NCI-H2196 (cell line): ENCODE measurements at regions not wholly inside any gene's neighbourhood (a gene's known extent, or its start where the extent isn't known, plus 50 kb on each side); places are given as distances from the start of the nearest gene placed in this dataset.
"Not testable (repeated sequence)": the region's sequence is repeated elsewhere in the genome, so short reads cannot be mapped to it uniquely, and the experiment has no call there.

Source experiments
- DNase-seq: peaks from one replicate; lab custom pipeline; 2025; ENCODE audit not compliant: unreplicated experiment; lab: John Stamatoyannopoulos, UW

DNA sequence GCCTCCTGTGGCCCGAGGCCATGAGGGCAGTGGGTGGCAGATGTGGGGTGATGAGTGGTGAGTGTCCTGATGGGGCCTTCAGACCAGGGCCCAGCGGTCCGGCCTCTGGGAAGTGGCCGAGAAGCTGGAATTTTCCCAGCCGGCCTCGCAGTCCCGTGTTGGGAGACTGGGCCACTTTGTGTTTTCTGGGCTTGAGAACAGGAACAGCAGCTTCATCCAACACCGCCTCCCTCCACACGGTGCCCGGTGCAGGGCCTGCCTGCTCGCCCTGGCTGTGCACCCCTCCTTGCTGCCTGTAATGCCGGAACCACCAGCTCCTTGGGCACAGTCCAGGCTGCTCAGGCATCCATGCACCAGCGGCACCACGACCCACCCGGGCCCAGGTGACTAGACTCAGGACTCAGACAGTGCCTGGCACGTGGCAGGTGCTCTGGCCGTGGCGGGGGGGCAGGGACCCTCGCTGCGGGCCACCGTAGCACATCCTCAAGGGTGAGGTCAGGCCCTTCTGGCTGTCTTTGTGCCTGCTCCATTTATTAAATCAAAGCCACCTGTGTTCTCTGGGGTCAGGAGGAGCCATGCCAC, 194.7 kb downstream of the BANP start:
- not testable (repeated sequence) for DNase-seq

DNA sequence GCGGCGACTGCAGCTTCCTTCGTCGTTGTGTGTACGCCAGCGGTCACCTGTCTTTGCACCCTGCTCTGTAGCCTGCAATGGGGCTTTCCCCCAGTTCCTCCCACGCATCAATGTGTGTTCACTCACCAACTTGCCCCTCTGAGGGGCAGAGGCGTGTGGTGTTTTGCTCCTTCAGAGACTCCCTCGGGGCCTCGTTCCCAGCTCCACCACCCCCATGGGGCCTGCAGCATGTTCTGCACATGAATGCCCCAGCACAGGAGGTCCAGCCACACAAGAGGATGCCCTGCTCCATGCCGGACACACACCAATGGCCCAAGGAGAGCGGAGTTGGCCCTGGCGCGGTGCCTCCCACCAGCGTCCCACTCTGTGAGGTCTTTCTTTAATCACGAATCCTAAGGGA, 196.8 kb downstream of the BANP start:
- DNase-seq, result not testable (repeated sequence)

DNA sequence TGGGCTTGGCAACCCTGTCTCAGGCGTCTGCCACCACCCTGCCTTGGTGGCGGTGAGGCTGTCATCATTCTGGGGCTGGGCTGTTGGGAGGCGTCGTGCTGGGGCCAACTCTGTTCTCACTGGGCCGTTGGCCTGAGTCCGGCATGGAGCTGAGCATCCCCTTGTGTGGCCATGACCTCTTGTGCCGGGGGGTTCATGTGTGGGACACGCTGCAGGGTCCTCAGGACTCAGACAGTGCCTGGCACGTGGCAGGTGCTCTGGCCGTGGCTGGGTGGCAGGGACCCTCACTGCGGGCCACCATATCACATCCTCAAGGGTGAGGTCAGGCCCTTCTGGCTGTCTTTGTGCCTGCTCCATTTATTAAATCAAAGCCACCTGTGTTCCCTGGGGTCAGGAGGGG, 197.4 kb downstream of the BANP start:
- not testable (repeated sequence) for DNase-seq

DNA sequence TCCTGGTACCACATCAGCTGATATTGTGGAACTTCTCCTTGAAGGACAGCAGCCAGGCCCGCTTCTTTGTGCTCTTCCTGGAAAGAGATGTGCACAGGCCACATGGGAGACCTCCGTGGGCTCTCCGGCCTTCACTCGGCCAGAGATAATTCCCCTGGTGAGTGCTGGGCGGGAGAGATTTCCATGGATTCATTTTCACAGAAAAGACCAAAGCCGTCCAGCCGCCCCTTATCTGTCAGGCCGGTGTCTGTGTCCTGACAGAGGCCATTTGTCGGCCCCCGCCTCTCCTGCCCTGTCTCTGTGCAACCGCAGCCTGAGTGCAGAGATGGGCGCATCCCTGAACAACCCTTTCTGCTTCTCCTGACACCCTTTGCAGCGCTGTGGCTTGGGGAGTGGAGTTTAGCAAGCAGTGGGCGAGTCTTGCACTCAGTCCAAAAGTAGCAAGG, 197.9 kb downstream of the BANP start:
- not testable (repeated sequence) for DNase-seq

DNA sequence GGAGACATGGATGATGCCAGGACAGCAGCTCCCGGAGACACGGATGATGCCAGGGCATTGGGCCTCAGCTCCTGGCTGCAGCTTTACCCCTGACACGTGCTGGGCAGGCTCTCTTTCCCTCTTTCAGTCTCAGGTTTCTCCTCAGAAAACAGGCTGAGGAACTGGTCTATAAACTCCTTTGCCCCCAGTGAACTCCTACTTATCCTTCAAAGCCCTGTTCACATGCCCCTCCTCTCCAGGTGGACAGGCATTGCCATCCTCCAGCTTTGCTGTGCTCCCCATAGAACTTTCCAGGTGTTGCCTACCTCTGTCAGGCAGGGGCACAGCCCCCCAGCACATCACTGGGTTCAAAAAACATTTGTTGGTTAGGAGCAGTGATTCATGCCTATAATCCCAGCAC, 198.4 kb downstream of the BANP start:
- not testable (repeated sequence) for DNase-seq

DNA sequence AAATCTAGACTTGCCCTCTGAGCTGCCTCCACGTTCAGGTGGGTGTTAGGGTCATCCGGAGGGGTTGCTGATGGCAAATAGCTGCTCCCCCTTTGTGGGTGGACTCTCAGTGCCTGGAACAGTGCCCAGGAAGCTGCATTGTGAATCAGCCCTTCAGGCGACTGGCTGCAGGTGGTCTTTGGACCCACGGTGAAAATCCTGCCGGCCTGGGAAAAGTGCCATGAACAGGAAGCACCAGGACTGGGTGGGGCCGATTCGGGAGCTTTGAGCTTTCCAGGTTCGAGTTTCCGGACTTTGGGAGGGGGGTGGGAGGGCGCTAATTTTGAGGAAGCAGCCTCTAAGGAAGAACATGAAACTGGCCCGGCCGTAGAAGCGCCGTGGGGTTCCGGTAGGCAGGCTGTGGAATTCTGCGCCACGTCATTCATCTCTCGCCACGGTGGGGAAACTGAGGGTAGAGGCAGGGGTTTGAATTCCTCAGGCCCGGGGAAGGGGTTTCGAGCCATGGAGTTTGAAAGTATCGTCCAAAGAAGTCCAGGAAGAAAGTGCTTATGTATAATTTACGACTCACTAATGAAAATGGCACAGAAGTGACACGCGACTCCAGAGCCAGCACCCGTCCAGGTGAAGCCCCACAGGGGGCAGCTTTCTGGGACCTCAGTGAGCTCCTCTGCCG, 199.4 kb downstream of the BANP start:
- not testable (repeated sequence) for DNase-seq

DNA sequence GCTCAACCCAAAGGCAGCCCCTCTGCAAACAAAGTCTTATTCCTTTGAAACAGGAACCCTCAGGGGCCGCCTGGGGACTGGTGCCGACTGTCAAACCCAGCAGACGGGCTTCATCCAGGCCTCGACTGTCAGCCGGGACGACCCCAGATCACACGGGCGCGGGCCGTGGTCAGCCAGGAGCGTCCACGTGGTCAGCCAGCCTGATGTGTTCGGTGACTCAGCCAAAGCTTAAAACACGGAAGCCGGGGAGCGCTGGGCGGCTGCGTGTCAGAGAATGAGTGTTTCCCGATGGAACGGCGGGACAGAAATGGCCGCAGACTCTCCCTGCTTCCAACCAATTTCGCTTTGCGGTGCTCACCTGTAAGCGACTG, 199.9 kb downstream of the BANP start:
- DNase-seq, result not testable (repeated sequence)

DNA sequence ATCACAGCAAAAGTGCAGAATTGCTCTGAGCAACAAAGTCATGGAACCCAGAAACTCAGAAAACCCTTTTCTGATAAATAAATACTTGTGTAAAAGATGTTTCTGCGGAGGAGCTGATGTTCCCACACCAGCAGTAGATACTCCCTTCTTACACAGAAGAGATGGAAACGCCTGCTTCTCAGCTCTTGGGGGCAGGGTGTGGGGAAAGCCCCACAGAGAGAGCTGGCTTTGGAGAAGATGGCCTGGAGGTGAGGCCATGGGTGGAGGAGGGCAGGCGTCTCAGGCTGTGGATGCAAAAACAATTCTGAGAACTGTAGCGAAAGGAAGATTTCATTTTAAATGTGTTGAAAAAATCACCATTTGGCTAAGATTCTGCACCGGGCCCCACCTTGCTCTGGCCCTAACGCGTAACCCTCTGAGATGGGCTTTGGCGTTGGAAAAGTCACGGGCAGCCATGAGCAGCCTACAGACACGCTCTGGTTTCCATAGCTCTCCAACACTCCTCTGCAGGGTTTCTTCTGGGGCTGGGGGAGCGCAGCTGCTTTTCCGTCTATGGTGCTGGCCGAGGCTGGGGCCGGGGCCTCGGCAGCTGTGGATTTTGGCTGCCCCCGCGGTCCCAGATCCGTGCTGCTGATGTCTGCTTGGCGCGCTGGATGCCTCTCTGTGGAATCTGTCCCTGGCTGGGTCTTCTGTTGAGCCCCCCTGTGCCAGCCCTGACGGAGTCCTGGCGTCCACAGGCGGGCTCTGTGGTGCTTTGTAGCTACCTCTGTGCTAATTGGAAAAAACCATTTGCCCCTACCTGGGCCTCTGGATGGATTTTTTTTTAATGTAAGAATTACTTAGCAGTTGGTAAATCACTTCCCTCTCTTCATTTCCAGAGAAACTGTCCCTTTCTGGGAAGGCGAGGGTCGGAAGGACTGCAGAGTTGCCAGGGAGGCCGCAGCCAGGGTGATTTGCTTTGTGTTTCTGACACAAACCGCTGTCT, 200.9 kb downstream of the BANP start:
- DNase-seq, result not testable (repeated sequence)

DNA sequence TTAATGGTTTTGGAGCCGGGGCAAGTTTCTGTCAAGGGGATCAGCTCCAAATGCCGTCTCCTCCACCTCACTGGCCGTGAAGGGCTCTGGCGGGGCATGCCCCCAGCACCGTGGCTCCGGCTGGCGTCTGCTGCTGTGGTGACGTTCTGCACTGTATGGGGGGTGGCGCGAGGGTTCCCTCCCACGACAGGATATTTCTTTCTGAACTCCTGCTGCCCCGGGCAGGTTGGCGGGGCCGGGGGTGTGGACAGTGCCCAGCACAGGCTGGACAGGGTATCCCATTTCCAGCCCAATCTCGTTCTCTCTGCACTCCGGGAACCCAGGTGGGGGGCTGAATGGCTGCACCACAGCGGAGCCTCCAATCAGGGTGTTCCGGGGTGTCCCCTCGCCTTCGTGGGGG, 201.6 kb downstream of the BANP start:
- DNase-seq, result not testable (repeated sequence)

DNA sequence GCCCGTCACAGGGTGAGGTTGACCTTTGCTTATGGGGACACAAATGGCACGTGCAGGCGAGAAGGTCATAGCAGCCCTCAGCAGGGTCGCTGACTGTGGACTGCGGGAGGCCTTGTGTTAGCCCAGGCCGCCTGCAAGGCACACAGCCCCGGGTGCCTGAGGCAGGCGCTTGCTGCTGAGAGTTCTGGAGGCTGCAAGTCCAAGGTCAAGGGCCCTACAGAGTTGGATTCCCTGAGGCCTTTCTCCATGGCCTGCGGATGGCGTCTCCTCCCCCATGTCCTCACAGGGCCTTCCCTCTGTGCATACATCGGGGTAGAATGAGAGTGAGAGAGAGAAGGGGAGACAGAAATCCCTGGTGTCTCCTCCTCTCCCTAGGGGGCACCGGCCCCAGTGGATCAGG, 202.3 kb downstream of the BANP start:
- not testable (repeated sequence) for DNase-seq

DNA sequence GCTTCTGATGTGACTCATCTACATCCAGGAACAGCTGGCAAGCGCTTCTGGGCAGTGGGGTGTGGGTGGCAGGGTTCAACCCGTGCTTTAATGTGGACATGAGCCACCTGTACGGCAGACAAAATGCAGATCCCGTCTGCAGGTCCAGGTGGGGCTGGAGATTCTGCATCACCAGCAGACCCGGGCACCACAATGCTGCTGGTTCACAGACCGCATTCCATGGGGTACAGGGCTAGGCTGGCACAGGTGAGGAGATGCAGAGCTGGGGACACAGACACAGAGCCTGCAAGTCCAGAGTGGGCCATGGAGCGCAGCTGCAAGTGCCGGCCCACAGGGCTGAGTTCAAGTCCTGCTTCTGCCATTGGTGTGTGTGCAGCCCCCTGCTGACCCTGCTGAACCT, 203.7 kb downstream of the BANP start:
- not testable (repeated sequence) for DNase-seq

DNA sequence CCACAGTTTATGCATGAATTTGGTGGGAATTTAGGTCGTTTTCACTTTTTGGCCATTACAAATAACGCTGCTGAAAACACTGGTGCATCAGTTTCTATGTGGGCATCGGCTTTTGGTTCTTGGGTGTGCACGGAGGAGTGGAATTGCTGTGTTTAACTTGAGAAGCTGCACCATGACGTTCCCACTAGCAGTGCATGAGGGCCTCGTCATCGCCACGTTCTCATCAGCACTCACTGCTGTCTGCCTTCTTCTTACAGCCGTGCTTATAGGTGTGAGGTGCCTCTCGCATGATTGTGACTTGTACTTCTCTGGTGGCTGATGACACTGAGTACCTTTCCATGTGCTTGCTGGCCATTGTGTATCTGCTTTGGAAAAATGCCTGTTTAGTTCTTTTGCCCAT, 204.4 kb downstream of the BANP start:
- not testable (repeated sequence) for DNase-seq

DNA sequence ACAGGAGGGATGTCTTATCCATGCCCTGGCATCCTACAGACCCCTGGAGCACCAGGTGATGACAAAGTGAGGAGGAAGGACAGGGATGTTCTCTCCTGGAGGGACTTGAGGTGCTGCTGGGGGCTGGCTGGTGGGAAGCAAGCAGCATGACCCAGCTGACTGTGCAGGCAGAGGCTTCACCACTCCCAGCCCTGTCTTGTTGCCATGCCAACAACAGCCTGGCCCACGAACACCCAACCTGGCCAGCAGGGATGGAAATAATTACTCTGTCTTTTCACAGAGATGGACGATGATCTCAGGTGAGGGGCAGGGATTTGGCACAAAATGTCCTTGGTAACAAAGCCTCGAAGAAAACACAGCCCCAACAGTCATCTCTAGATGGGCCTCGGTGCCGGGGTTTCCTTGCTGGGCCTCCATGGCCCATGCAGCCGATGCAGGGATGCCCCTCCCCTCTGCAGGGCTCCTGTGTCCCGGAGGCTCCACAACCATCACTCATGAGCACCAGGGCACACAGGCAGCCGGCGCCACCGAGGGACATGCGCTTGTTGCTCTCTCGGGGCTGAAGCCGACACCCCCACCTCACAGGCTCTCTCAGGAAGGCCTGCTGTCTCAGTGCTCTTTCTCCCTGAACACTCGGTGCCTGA, 205.5 kb downstream of the BANP start:
- DNase-seq, result not testable (repeated sequence)

DNA sequence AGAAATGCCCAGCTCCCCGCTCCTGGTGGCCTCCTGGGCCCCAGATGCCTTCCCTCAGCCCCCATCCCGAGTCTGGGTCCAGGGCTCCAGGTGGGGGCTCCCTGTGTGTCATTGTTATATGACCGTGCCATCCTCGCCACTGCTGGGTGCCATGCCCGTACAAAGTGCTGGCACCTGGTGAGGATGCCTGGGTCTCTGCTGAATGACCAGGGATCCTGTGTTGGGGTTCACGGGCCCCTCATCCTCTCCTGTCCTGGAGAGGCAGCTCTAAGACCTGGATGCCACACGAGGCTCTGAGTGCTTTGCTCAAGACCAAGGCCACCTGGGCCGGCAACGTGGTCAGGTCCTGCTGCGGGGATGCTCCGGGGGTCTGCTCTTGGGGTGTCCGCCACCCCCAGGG, 206.5 kb downstream of the BANP start:
- DNase-seq, result not testable (repeated sequence)

DNA sequence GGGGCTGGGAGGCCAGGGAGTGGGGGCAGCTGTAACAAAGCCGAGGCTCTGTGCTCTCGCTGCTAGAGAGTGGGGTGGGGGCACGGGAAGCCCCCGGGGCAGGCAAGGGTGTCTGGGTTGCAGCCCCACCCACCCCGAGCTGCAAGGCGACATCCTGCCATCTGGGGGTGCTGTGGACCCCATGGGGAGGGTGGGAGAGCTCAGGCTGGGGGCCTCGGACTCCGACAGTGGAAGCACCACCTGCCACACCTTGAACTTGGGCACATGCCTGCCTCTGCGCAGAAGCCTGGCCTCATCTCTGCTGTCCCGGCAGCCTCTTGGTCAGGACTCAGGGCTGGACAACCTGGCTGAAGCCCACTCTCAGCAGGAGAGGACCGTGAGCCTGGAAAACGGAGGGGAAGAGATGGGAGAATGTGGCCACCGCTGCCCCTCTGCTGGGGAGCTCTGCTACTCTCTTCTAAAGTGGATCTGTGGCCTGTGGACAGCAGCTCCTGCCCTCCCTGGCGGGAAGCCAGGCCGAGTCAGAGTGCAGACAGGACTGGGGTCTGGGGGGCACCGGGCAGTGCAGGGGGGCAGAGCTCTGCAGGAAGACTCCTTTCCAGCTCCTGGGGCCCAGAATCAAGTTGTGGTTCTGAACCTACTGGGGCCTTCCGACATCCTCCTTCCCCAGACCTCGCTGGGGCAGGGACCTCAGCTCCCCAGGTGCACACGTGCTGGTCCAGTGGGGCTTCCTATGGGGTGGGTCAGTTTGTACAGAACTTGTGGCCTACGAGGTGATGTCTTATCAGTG, 207.2 kb downstream of the BANP start:
- not testable (repeated sequence) for DNase-seq

DNA sequence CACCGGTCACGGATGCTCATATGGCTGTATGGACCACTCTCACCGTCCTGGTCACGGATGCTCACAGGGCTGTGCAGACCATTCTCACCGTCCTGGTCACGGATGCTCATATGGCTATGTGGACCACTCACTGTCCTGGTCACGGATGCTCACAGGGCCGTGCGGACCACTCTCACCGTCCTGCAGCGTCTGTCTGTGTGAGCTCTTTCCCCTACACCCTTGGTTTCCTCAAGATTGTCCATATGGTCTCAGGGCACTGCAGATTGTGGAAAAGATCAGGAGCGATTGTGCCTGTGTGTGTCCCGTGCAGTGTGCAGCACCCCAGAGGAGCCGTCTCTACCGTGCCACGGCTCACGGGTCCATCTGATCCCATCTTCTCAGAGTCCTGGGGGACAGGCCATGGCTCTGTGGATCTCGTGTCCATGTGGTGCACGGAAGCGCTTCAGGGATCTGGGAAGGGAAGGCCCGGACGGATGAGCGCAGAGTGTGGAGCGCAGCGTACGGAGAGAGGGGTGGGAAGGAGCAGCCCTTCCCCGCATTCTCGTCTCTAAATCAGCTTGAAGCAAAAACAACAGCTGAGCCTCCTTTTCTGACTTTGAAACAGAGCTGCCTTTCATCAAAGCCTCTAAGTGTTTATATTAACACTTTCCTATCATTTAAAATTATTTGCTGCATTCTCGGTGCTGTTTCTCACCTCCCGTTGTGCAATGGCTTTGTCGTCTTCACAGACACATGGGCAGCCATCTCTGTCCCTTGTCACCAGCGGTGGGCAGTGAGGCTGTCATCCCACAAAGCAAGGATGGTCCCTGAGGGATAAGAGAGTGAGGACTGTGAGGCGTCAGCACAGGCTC, 208.0 kb downstream of the BANP start:
- not testable (repeated sequence) for DNase-seq

DNA sequence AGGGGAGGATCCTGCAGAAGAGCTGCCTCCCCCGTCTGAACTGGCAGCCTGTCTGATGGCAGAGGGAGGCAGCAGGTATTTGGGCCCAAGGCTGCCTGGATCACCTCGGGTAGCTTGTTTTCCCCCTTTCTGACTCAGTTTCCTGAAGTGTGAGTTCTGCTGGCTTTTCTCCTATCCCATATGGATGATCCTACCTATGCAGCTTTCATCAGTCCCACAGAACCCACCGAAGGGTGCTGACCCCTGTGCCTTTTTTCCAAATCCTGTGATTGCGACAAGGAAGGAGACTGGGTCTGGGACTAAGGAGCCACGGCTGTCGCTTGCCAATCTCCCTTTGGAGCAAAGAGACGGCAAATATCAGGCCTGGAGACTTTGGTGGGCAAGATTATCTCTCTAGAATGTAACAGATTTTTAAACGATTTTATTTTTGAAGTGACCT, 208.7 kb downstream of the BANP start:
- DNase-seq, result not testable (repeated sequence)

DNA sequence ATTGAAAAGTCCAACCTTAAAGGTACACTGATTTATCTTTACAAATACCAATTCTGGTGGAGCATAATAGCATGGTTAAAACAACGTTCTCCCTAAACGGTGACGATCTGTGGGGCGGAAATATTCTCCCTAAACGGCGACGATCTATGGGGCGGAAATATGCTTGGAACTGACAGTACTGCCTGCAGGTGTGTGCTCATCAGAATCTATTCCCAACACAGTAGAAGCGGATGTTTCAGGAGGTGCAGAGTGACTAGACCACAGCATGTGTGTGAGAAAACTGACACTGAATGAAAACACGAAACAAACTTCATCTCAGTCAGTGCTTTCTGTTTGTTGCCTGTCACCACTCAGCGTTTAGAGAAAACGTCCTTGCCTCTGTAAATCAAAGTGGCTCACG, 210.0 kb downstream of the BANP start:
- not testable (repeated sequence) for DNase-seq

DNA sequence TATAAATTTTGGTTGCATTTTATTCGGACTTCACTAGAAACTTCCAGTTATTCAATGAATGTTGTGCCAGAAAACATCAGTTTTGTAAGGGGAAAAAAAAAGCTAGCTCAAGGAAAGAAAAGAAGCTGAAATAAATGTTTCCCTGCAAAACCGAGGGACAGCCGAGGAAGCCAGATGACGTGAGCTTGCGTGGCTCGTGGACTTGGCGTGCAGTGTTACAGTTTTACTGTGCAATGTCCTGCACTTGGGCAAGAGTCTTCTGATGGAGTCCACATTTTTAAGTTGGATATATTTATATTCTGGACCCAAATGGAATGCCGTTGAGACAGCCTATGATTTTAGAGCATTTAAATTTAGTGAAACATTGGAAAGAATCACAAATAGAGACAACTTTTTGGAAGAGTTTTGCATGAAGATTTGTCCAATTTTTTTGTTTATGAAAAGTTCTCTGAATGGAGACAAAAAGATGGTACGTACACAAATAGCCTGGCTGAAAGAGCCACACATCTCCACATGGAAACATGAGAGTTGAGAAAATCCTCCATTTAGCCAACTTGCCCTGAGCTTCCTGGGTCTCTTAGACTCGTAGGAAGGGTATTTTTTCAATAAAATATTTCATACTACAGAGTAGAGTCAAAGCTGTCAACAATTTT, 210.5 kb downstream of the BANP start:
- DNase-seq, result not testable (repeated sequence)
